Muscle layer of duodenum (tissue), 2 donors: ENCODE measurements at regions not wholly inside any gene's neighbourhood (a gene's known extent, or its start where the extent isn't known, plus 50 kb on each side); places are given as distances from the start of the nearest gene placed in this dataset.

Experiments used
- H3K27ac ChIP-seq: one replicate; pipeline ENCODE4 v1.7.0; 2013; ENCODE audit warnings: mild to moderate bottlenecking, low read length
- H3K27me3 ChIP-seq: one replicate; pipeline ENCODE4 v1.7.0; 2013; ENCODE audit warnings: low read depth, mild to moderate bottlenecking, control low read depth, low read length
- H3K36me3 ChIP-seq, 2 donors: one replicate each; pipeline ENCODE4 v1.7.0; 2013; ENCODE audit warnings: low read length in 2 of 2, control low read depth in 1 of 2, mild to moderate bottlenecking in 1 of 2; ENCODE audit not compliant: insufficient read depth in 2 of 2, control insufficient read depth in 1 of 2
- H3K4me1 ChIP-seq, 2 donors: one replicate each; pipeline ENCODE4 v1.7.0; 2013; ENCODE audit warnings: low read length in 2 of 2, mild to moderate bottlenecking in 2 of 2, control low read depth in 1 of 2, moderate library complexity in 1 of 2; ENCODE audit not compliant: insufficient read depth in 2 of 2, control insufficient read depth in 1 of 2
- H3K4me3 ChIP-seq, 2 donors: one replicate each; pipeline ENCODE4 v1.7.0; 2013; ENCODE audit warnings: low read length in 2 of 2, low read depth in 1 of 2, mild to moderate bottlenecking in 1 of 2
- H3K9me3 ChIP-seq, 2 donors: one replicate each; pipeline ENCODE4 v1.7.0; 2013; ENCODE audit warnings: low read length in 2 of 2, control low read depth in 1 of 2, mild to moderate bottlenecking in 1 of 2; ENCODE audit not compliant: control insufficient read depth in 1 of 2
- donor health status: healthy.

DNA sequence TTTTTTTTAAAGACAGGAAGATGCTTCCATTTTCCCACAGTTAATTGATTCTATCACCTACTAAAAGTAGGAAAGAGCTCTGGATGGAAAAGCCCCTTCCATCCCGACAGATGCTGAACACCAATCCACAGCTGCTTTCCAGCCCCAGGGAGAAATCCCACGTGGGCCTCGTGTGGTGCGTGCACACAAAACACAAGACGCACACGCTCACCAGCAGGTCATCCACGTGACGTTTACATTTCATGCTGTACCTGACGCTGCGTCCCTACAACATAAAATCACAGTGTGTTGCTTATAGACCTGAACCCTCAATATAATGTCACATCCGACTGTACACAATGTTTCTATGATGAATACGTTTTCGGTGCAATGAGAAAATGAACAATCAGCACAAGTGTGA lies 50.2 kb upstream of the DACT2 start:
- Histone ChIP-seq H3K36me3 (no peaks in the 10 kb centered on the region), H3K9me3 (no peaks in the 10 kb centered on the region), H3K27ac (no peak overlapping the region), H3K4me3 (no peak overlapping the region), H3K4me1 (peaks cover 0 to 12% of the 10 kb centered on the region in 2 donors), H3K27me3 (no peaks in the 10 kb centered on the region)

DNA sequence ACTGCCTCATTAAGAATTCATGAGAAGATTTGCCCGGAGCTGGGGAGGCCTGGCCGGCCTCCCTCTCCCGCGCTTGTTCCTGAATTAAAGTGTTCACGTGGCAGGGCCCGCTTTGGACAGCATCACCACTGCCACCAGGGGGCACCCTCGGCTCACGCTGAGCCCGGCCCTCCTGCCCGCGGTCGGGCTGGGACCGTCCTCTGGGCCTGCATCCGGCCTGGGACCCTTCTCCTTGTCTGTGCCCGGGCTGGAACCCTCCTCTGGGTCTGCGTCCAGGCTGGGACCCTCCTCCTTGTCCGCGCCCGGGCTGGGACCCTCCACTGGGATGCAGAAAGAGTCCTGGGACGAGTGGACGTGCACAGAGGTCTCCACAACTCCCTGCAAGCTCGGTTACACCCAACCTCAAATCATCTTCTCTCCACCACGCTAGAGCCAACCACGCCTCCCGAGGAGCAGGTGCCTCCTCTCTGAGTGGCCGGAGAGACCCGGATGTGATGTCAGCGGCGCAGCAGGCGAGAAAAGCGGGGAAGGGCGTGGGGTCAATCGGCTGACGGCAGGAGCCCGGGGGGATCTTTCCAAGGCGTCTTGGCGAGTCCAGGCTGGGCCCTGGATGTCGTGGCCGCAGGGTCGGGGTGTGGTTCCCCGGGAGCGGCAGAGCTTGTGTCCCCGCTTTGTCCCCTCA lies 50.9 kb upstream of the DACT2 start:
- no peaks in the 10 kb centered on the region for H3K36me3 ChIP-seq
- peaks cover 0 to 12% of the 10 kb centered on the region in 2 donors for H3K4me1 ChIP-seq
- no peak overlapping the region for H3K4me3 ChIP-seq
- H3K9me3 ChIP-seq: no peaks in the 10 kb centered on the region
- no peaks in the 10 kb centered on the region for H3K27me3 ChIP-seq
- no peak overlapping the region for H3K27ac ChIP-seq

DNA sequence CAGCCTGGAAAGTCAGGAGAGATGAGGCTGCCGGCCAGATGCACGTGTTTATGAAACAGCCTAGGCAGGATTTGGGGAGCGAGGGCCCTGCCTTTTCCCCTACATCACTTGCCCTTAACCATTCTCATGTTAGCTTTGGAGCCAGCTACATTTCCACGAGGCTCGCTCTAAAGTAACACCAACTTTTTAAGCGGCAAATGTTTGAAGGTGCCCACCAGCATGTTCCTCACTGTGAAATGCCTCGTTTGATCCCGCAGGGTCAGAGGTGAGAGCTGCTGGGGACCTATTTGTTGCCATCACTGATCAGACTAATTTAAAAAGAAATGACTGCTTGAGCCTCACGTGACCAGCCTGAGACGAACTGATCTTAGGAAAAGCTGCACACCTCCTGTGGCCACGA lies 51.6 kb upstream of the DACT2 start:
- Histone ChIP-seq H3K36me3 (no peaks in the 10 kb centered on the region), H3K4me3 (no peak overlapping the region), H3K27me3 (no peaks in the 10 kb centered on the region), H3K27ac (no peak overlapping the region), H3K4me1 (peaks cover 0 to 12% of the 10 kb centered on the region in 2 donors), H3K9me3 (no peaks in the 10 kb centered on the region)

DNA sequence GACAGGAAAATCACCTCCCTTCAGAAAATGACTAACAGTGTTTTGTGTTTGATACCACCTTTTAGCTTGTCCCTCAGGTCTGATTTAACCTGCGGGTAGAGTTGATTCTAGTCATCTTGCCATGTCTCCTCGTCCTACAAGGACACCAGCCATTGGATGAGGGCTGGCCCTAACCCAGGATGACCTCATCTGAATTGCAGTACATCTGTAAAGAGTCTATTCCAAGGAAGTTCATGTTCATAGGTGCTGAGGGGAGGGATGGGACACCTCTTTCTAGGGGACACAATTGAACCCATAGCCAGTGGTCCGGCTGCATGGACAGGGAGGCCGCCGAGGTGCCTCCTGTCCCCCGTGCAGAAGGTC lies 52.0 kb upstream of the DACT2 start:
- no peaks in the 10 kb centered on the region for H3K27me3 ChIP-seq
- H3K9me3 ChIP-seq: no peaks in the 10 kb centered on the region

DNA sequence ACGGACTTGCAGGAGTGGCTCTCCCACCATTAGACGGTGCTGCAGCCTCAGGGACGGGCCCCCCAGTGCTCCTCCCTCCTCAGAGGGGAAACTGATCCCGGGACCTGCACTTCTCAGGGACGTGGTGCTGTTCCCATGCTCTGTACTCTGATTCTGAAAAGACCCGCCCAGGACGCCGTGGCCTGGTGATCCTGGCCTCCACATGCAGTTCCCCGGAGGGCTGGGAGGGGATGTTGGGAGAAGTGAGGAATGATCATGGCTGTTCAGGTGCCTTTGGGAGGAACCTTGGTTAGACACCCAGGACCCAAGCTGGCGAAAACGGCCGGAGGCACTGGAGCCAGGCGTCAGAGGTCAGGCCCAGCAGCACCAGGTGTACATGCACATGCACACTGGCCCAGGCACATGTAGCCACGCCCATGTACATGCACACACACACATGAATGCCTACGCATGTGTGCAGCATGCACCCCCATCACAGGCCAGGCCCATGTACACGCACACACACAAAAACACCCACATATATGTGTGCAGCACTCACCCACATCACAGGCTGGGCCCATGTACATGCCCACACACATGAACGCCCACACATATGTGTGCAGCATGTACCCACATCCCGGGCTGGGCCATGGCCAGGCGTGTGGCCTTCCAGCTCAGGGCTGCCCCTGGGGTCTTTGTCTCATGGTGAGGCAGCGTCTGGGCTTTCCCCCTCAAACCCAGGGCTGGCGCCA lies 52.6 kb upstream of the DACT2 start:
- Histone ChIP-seq H3K36me3 (no peaks in the 10 kb centered on the region), H3K27me3 (no peaks in the 10 kb centered on the region), H3K27ac (no peak overlapping the region), H3K9me3 (no peaks in the 10 kb centered on the region), H3K4me3 (no peak overlapping the region), H3K4me1 (peaks cover 0 to 13% of the 10 kb centered on the region in 2 donors)

More for the DNA sequence above, 52.0 kb upstream of the DACT2 start:
- H3K36me3 ChIP-seq: no peaks in the 10 kb centered on the region
- H3K4me3 ChIP-seq: no peak overlapping the region
- H3K27ac ChIP-seq: no peak overlapping the region
- H3K4me1 ChIP-seq: peaks cover 0 to 12% of the 10 kb centered on the region in 2 donors

DNA sequence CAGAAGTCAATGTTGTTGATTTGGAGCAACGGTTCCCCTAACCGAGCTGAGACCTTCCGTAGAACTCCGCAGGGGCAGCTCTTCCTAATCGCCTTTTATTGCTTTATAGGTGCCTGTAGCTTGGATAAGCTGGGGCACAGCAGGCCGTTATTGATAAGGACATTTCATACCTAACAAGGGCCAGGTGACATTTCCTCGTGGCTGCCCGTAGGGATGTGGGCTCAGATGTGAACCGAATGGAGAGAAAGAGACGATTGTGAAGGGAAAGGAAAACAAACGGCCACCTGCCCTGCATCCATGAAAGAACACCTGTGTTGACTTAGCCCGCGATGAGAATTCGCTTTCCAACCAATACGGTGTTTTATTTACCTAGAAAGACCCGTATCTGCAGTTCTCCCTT lies 53.3 kb upstream of the DACT2 start:
- Histone ChIP-seq H3K4me1 (peaks cover 0 to 12% of the 10 kb centered on the region in 2 donors), H3K36me3 (no peaks in the 10 kb centered on the region)

DNA sequence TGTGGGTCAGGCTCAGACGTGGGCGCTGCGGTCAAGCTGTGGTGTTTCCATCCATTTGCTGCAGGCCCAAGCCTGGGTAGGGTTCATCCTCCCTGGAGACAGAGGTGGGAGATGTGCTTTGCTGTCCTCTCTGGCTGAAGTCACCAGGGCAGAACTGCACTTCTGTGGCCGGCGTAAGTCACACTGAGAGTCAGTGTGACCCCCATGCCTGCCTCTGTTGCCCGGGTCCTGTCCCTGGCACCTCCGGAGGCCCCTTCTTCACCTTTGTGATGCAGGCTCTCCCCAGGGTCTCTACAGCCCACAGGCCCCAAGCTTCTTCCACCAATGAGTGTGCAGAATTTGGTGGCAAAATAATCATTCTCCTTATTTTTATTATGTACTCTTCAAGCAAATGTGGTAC lies 53.8 kb upstream of the DACT2 start:
- Histone ChIP-seq H3K27me3 (no peaks in the 10 kb centered on the region), H3K27ac (no peak overlapping the region), H3K4me1 (peaks cover 0 to 11% of the 10 kb centered on the region in 2 donors), H3K9me3 (no peaks in the 10 kb centered on the region), H3K36me3 (no peaks in the 10 kb centered on the region), H3K4me3 (no peak overlapping the region)

More for the DNA sequence above, 53.3 kb upstream of the DACT2 start:
- Histone ChIP-seq H3K27me3 (no peaks in the 10 kb centered on the region), H3K9me3 (no peaks in the 10 kb centered on the region), H3K27ac (no peak overlapping the region), H3K4me3 (no peak overlapping the region)

DNA sequence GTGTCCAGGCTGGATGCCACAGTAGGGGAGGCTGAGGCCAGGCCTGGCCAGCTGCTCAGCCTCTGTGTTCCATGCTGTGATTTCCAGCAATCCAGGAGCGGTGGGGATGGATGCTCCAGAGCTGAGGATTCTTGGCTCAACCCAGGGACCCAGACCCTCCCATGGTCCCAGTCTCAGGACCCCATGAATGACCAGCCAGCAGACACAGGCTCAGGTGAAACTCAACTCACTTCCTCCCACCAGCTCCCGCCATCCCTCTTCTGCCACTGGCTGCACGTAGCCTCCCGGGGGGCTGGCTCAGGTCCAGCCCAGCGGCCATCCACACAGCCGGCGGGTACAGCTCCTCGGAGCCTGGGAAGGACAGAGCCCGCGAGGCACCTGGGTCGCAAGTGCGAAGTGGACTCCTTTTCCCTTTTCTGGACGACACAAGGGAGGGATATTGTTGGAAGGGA lies 54.5 kb upstream of the DACT2 start:
- no peak overlapping the region for H3K27ac ChIP-seq
- no peak overlapping the region for H3K4me3 ChIP-seq
- H3K9me3 ChIP-seq: no peaks in the 10 kb centered on the region
- peaks cover 0 to 9% of the 10 kb centered on the region in 2 donors for H3K4me1 ChIP-seq
- no peaks in the 10 kb centered on the region for H3K36me3 ChIP-seq
- no peaks in the 10 kb centered on the region for H3K27me3 ChIP-seq

DNA sequence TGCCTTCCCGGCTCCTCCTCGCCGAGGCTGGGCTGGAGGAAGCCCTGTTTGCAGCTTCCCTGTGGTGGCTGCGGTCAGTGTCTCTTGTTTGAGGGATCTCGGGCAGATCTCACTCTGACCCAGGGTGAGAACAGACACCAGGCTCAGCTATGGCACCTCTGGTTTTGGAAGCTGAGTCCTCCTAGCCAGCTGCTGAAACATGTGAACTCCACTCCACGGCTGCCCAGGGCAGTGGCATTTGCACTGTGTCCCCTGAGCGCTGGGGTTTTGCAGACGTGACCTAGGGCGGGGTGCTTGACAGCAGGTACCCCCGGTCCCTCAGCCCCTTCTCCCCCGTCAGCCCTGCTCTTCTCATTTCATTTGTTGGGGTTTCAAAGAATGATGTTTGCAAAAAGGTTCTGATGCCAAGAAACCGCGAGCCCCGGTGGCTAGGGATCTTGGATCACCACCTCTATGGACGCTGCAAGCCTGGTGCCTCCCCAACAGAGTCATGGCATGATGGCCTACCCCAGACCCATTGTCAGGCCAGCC lies 55.0 kb upstream of the DACT2 start:
- H3K27me3 ChIP-seq: no peaks in the 10 kb centered on the region
- H3K27ac ChIP-seq: no peak overlapping the region
- no peaks in the 10 kb centered on the region for H3K36me3 ChIP-seq
- no peak overlapping the region for H3K4me3 ChIP-seq
- no peaks in the 10 kb centered on the region for H3K9me3 ChIP-seq
- peaks cover 0 to 9% of the 10 kb centered on the region in 2 donors for H3K4me1 ChIP-seq

DNA sequence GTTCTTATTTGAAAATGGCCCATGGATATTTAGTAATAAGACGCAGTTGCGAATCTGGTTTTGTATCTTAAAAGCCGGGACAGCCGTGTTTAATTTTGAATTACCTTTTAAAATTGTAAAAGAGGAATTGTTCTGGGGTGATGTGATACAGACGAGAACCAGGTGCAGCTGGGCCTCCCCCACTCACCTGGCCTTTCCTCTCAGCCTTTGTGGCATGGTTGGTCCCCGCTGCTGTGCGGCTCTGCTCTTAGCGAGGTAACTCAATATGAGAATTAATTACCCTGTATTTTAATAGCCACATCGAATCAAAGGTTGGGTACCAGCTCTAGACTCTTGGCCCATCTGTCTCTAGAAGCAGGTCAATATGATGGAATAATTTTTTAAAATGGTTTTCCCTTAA lies 56.5 kb upstream of the DACT2 start:
- Histone ChIP-seq H3K27me3 (no peaks in the 10 kb centered on the region), H3K9me3 (no peaks in the 10 kb centered on the region), H3K4me3 (no peak overlapping the region), H3K36me3 (no peaks in the 10 kb centered on the region), H3K27ac (no peak overlapping the region), H3K4me1 (peaks cover 0 to 4% of the 10 kb centered on the region in 2 donors)

DNA sequence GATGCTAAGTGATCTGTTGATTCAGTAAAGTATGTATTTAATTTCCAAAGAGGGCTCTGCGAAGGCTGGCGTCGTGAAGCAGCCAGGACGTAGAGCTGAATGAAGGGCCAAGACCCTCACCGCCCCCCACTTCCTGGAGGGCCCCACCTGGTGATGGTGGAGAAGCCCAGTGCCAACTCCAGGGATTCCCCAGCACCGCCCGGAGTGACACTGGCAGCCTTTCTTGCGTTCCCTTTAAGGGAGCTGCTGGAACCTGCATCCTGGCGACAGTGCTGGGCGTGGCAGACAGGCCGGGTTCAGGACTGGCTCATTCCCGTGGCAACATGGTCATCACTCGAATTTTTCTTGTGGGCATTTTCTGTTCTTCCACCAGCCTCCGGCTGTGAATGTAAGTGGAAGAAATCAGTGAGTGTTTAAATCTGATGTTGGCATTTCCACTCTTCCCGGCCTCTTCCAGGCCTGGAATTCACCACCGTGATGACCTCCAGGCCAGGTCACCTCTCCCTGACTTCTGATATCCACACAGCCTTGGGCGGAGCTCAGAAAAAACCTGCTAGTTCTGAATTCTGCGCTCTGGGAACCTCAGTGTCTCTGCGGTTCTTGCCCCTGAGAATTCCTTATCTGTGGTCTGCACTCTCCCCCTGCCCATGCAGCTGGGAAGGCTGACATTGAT lies 57.4 kb upstream of the DACT2 start:
- H3K9me3 ChIP-seq: no peaks in the 10 kb centered on the region
- H3K36me3 ChIP-seq: no peaks in the 10 kb centered on the region
- no peak overlapping the region for H3K4me3 ChIP-seq
- peaks cover 0 to 4% of the 10 kb centered on the region in 2 donors for H3K4me1 ChIP-seq
- no peak overlapping the region for H3K27ac ChIP-seq
- no peaks in the 10 kb centered on the region for H3K27me3 ChIP-seq
